ENCODE measurements at regions not wholly inside any gene's neighbourhood (a gene's known extent, or its start where the extent isn't known, plus 50 kb on each side); places are given as distances from the start of the nearest gene placed in this dataset.
"Not testable (repeated sequence)": the region's sequence is repeated elsewhere in the genome, so short reads cannot be mapped to it uniquely, and the experiment has no call there.

DNA sequence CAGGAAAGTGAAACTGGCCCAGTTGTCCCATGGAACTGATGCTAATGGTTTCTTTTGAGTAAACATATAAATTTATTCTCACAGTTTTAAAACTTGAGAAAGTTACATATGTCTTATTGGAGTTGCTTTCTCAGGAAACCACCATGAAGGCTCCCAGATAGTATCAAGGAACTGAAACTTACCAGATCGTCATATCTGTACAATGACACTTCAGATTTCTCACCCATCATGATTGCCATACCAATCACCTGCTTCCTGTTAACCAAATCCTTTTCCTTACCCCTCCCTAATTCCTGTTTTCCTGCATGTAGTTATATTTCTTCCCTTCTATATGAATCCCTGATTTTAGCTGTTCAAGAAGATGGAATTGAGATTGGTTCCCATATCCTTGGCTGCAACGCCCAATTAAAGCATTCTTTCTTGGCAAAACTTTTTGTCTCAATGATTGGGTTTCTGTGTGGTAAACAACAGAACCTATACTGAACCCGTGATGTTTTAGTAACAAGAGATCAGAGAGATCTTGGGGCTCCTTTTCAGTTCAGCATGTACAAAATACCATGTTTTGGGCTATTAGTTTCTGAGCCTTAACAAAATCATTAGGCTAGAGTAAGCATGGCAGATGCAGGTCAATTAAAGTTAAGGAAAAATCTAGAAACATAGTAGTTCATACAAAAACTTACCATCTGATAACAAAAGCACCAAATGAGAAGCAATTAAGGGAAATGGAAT is 781.3 kb upstream of the MIR17HG start:
- no peak for DNase-seq

GRCh38 chr13:90568165-90568564 is 779.3 kb upstream of the MIR17HG start:
- no peak for DNase-seq

GRCh38 chr13:90576067-90576466 is 771.4 kb upstream of the MIR17HG start:
- no peak for DNase-seq

DNA sequence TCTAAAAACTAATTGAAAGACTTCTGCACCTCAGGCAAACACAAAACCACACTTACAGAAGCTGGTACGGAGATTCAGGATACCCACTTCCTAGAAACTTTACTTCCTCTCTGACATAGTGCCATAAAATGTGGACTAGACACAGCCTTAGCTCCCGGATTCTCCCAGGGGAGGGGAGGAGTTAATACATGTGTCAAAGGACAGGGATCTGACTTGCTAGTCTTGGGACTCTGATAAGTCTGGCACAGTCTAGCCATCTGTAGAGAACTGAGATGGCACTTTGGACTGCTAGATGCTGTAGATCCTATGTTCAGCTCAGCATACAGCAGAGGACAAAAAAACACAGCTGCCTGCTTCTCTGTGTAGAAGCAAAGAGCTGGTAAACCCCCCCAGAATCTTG is 769.8 kb upstream of the MIR17HG start:
- DNase-seq: no peak

DNA sequence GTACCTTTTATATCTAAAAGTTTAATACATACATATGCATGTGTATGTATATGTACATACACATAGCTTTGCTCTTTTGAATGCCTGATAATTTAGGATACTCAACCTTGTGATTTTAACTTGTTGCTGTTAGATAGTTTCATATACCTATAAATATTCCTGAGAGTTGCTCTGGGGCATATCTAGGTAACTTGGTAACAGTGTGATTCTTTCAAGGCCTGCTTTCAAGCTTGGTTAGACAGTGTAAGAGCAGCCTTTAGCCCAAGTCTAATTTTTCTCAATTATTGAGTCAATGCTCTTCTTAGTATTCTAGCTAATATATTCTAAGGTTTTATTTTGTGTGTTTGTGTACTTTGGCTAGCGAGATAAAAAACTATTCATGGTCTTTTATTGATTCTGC is 762.1 kb upstream of the MIR17HG start:
- no peak for DNase-seq

GRCh38 chr13:90591260-90591926 is 756.1 kb upstream of the MIR17HG start:
- DNase-seq: no peak

GRCh38 chr13:90591927-90592268 is 755.6 kb upstream of the MIR17HG start:
- DNase-seq: no peak

DNA sequence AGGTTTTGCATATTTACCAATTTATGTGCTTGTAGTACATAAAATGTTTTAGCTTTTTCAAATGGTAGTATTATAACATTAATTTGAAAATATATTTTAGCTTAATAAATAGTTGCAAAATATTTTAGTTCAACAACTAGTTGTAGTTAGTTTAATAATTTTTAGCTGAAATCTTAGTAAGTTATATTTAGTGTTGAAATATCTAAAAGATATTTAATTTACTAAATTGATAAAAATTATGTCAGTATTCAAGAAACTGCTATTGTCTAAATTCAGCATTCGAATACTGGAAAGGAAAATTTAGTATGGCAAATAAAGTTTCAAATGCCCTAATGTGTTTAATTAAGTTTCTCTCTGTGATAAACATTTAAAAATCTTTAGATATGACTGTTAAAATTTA is 754.5 kb upstream of the MIR17HG start:
- no peak for DNase-seq

DNA sequence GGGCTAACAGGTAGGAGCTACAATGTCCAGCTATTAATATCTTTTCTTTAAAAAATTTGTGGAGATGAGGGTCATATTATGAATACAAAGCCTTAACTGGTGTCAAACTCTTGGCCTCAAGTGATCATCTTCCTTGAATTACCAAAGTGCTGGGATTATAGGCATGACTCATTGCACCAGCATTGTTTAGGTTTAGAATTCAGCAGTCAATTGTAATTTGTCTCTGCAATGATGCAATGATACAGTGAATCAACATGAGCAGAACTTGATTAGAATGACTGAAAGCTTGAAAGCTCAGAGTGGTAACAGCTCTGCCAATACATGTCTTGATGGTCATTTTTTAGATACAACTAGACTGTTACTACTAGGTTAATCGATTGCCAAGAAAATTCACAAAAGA is 752.8 kb upstream of the MIR17HG start:
- no peak for DNase-seq

DNA sequence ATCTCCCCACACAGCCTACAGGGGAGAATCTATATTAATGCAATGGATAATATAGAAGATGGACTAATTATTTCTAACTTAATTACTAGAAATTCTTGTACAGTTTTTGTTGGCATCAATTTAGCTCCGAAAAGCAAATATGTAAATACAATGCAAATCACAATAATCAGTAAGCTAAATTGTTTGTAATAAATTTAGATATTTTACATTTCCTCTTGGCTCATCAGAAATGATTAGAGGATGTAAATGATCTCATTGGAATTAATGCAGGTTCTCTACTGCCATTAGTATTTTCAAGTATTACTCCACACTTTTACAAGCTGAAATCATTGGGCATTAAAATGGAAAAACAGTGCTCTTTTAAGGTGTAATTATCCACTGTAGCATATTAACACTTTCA is 741.8 kb upstream of the MIR17HG start:
- no peak for DNase-seq

- DNase-seq: not testable (repeated sequence)
Measured at GRCh38 chr13:90606921-90607320, 740.6 kb upstream of the MIR17HG start.

GRCh38 chr13:90612391-90612790 is 735.1 kb upstream of the MIR17HG start:
- DNase-seq: no peak

DNA sequence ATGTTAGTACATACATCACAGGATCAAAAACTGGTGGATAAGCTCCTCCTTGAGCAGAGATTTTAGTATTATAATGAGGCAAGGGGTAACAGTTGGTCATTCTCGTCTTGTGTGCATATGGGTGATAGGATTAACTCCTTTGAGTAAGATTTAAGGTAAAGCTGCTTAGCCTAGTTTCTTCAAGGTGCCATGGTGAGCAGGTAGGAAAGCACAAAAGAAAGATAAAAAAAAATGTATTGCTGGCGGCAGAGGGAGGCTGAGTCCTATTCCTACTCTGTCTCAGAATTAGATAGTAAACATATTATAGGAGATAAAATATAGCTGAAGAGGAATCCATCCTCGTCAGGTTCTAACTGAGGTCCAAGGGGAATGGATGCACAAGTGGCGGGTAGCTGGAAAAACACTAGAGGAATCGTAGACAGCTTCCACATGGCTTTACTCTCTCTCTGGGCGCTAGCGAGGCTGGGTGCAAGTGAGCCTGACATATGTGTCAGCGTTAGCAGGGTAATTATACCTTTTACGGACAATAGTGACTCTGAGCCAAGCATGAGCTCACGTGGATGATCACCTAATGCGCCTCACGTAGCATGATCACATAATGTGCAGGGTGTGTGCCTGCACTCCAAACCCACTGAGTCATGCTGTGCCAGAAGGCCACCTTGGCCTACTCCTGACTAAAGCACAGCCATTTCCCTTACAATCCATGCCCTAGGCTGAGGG is 734.3 kb upstream of the MIR17HG start:
- no peak for DNase-seq

DNA sequence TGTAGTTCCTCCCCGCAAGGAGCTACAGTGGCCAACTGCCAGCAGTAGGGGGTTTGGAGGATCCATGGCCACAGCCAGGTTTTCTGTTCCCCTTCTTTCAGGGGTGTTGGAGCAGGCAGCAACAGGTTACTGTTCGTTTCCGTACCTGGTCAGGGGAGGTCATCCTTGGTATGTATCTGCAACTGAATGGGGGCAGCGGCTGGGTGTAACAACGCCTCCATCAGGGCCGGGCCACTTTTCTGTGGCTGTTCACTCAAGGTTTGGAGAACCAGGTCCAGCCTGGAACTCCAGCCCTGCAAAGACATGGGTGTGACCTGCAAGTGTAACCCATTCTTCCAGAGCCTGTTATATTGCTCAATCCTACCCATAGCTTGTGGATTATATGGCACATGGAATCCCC is 732.3 kb upstream of the MIR17HG start:
- DNase-seq: no peak

DNA sequence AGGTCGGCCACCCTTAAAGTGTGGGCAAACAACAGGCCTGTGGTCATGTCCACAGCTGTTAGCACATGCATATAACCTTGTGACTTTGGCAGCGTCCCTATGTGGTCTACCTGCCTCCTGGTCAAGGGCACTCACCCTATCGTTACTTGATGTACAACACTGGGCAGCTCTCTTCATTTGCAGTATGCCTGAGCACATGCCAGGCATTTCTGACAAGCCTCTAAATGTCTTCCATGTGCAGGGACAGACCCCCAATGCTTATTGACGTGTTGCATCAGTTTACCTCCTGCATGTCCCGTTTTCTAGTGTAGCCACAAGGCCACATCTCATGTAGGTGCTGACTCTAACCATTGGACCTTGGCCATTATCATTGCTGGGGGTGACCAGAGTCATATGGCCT is 731.7 kb upstream of the MIR17HG start:
- DNase-seq: no peak

GRCh38 chr13:90618133-90618532 is 729.4 kb upstream of the MIR17HG start:
- no peak for DNase-seq

- DNase-seq: no peak
Measured at GRCh38 chr13:90622541-90622940, 724.9 kb upstream of the MIR17HG start.

DNA sequence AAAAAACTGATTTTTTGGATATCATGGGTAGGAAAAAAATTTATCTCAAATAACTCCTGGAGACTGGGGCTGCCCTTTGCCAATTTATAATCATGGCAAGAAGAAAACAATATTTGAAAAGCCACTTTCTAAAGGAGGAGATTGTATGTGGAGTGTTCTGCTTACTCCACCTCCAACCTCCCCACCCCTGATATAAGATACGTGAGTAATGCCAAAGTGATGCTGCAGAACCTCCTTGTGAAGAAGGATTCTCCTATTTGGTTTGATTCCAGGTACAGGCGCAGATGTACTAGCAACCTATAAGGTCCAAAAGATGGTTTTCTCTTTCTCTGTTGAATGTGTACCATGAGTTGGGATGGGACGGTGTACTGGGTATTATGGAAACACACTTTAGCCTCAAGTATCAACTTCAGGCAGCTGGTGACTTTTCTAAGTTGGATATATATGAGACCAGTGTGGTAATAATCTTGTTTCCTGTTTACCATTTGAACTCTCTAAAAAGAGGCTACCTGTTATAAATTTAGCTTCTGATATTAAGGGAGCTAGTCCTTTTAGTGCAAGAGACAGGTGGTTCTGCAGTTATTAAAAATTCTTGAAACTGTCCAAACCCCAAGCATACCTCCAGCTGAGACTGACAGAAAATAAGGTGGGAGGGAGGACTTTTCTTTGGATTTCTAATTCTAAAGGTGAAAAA is 724.0 kb upstream of the MIR17HG start:
- no peak for DNase-seq

DNA sequence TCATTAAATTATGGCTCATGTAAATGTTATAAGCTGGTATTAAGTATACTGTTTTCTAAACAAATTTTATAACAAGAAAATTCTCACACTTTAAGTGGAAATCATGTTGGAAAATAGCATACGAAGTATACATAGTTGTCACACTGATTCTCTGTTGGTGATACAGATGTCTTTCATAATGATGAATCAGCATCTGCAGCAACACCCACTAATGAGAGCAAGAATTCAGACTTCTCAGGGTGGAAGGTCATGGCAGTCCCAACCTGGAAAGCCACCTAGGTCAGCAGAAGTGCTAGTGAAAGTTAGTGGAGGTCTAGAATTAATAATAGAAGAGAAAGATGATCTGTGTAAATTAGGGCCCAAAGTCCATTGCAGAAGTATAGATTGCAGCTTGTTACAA is 719.7 kb upstream of the MIR17HG start:
- DNase-seq: no peak

DNA sequence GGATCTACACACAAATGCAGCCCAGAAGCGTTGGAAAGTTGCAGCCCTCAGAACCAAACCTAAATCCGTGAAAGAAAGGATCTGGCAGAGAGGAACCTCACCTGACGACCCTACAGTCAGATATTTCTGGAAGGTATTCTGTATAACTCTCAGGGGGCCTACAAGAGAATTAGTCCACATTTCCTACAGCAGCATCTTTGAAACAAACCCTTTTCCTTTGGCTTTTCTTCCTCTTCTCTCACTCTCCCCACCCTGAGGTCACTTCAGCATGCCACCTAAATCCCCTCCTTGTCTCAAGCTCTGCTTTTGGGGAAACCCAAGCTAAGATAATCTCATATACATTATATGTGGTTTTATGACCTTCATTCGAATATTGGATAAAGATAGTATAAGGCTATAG is 719.0 kb upstream of the MIR17HG start:
- DNase-seq: no peak

DNA sequence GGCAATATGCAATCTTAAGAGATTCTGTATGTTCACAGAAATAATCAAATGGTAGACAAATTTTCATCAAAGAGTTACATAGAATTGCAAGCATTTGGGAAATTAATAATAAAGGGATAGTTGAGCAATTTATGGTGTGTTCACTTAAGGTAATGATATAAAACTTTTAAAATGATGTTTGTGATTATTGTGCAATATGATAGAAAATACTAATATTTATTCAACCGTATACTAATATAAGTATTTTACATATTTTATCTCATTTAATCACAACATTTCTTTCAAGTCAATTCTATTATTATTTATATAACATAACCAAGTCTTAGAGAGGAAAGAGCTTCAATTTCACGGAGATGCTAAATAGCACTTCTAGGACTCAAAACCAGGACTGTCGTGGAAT is 716.8 kb upstream of the MIR17HG start:
- no peak for DNase-seq

DNA sequence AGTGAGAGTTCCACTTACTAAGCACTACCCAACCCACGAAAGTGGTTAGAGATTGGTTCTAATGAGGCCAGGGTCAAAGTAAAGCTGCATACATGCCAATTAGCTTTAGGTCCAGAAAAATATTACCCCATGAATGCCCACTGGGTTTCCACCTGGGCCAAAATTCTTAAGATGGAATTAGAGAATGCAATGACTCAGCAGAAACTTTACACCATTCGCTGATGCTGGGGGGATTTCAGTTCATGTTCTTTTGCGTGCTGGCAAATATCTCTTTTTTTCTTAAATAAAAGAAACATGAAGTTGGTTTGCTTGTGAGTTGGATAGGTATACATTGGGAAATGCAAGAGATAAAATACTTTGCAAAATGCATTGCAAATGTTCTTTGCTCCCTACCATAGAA is 715.3 kb upstream of the MIR17HG start:
- DNase-seq: no peak

GRCh38 chr13:90633849-90634248 is 713.6 kb upstream of the MIR17HG start:
- no peak for DNase-seq

DNA sequence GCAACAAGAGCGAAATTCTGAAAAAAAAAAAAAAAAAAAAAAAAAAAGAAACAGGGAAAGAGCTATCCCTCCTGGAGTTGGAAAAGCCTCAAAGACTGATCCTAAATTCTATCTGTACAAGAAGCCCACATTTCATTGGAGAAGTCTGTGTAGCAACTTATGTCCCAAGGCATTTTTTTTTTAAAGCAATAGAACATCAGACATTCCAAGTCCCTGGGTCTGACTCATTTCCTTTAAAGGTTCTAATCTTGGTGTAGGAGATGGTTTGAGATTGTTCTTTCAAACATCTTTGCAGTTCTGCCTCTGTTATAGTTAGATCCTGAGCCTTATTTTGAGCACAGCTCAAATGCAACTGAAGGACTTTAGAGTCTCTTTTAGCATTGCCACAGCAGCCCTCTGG is 706.5 kb upstream of the MIR17HG start:
- DNase-seq: no peak

Measured in DMS79 treated with DMSO at 0.1 percent for 48 hours (cell line).